HG02642 (cell line): ENCODE measurements at regions not wholly inside any gene's neighbourhood (a gene's known extent, or its start where the extent isn't known, plus 50 kb on each side); places are given as distances from the start of the nearest gene placed in this dataset.

ENCODE experiments used
- ATAC-seq: cut with Tn5 transposase; IDR thresholded peaks from one replicate; pipeline ENCODE4 v1.9.1; 2021; ENCODE audit warnings: mild to moderate bottlenecking; ENCODE audit not compliant: unreplicated experiment, poor library complexity

DNA sequence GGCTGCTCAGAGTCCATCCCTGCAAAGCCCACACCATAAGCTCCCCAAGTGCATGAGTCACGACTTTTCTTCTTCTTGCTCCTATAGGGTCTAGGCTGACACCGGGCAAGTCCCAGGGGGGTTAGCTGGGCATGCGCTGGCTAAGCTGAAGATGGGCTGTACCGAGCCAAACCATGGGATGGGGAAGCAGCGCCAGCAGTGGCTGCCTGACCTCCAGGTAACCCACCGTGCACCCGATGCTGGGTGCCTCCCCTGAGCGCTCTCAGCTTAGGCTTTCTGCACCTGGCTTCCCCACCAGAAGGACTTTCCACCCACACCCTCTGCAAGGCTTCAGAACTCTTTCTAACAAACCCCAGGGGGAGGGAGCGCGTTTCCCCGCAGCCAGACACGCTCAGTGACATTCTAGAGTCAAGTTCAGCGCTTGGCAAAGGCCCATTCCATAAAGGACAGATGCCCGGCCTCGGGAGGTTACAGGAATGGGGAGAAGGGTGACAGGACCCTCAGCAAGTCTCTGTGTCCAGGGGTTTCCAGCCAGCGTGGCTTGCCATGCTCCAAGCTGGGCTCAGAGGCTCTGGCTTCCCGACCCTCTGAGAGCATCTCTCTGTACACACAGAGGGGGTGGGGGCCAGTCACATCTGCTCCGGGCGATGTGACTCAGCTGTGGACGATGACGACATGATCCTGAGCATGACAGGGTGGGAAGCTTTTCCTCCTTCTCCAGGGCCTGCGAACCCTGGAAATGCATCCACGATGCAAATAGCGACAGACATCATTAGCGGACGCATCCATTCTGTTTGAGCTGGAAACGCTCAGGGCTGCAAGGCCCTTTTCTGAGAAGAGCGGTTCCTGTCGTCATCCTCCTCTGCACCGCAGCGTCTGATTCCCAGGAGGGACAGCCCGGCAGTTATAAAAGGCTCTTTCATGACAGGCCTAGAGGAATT, 107.8 kb downstream of the SIK1 start:
- no peak for ATAC-seq

DNA sequence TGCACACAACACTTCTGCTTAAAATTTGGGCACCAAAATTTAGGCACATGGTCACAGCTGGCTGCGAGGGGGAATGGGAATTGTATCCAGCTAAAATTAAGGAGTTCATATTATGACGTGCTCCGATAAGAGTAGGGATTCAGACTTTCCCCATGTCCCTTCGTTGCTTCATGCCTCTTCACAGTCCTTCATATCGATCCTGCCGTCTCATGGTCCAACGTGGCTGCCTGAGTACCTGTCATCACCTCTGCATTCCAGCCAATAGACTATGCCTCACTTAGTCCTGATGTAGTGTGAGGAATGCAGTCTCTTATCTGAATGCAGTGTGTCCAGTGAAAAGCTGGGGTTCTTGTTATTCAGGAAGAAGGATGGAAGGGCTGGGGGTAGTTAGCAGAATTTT, 108.6 kb downstream of the SIK1 start:
- no peak for ATAC-seq

- no peak for ATAC-seq
These were observed 109.0 kb downstream of the SIK1 start for GRCh38 chr21:43317959-43318358.

DNA sequence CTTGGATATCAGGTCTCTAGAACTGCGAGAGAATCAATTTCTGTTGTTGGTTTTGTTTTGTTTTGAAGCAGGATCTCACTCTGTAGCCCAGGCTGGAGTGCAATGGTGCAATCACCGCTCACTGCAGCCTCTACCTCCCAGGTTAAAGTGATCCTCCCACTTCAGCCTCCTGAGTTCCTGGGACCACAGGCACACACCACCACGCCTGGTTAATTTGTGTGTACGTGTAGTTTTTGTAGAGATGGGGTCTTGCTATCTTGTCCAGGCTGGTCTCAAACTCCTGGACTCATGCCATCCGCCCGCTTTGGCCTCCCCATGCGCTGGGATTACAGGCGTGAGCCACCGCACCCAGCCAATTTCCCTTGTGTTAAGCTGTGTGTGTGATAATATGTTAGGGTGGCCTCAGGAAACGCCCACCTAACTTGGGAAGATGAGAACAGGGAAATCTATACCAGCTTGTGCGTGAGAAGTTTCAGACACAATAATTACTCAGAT, 109.6 kb downstream of the SIK1 start:
- ATAC-seq, result no peak

DNA sequence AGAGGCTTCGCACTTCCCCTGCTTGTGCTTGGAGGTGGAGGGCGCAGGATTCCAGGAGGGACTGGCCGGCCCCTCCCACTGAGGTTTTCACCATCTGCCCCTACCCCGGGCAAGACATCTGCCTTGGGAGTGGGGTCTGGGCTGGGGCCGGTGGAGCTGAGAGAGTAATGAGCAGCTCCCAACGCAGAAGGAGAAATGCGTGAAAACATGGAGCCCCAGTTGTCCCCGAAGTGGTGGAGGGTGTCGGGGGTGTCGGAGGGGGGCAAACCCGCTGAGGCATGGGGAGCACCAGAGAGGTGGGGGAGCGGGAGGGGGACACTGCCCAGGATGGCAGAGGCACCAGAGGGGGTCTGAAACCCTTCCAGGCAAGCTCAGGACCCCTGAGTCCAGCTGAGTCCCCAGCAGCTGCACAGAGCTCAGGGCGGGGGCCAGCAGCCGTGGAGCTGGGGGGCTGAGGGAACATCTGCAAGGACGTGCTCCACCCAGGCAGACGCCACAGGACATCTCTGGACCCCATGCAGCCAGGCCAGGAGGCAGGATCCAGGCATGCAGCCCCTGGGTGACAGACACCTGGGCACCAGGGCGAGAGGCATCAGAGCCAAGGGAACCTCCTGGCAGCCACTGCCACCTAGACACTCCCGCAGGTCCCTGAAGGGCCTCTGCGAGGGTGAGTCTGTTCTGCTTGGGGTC, 110.6 kb downstream of the SIK1 start:
- no peak for ATAC-seq

GRCh38 chr21:43315244-43316137, 111.4 kb downstream of the SIK1 start:
- no peak for ATAC-seq

GRCh38 chr21:43313939-43314405, 113.0 kb downstream of the SIK1 start:
- no peak for ATAC-seq

- no peak for ATAC-seq
These were observed 113.6 kb downstream of the SIK1 start for GRCh38 chr21:43313221-43313938.

DNA sequence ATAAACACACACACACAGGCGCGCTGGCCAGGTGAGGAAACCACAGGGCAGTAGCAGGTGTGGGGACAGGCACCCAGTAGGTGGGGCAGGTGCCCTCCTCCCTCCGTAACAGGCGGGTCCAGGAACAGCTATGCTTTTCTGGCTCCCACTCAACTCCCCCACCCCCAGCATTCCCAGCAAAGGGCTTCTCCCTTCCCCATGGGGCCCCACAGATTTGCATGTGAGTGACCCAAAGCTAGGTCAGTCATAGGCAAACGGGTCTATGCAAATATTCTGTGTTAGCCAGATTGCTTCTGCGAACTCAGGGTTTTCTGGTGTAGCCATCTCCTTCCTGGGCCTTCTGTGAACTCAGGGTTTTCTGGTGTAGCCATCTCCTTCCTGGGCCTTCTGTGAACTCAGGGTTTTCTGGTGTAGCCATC, 114.2 kb downstream of the SIK1 start:
- ATAC-seq, result no peak

- ATAC-seq, result no peak
These were observed 114.9 kb downstream of the SIK1 start for GRCh38 chr21:43312011-43312410.

- no peak for ATAC-seq
These were observed 115.6 kb downstream of the SIK1 start for GRCh38 chr21:43311301-43311817.

GRCh38 chr21:43308815-43309283, 118.1 kb downstream of the SIK1 start:
- no peak for ATAC-seq

- ATAC-seq, result no peak
These were observed 118.7 kb downstream of the SIK1 start for GRCh38 chr21:43308101-43308814.

DNA sequence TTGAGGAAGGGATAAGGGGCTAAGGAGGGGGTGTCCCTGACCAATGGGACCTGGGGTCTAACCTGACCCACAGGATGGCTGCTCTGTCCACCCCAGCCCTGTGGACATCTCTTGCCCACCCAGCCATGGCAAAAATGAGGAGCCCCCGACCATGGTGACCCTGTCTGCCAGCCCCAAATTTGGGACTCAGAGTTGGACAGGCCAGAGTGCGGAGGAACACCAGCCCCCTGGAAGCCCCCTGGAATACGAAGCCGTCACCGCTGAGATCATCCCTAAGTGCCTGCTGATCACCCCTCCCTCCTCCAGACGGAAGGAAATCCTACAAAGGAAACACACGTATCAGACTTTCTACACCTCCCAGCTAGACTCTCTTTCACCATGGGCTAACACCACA, 119.3 kb downstream of the SIK1 start:
- no peak for ATAC-seq

- peak; percentile 66 for ATAC-seq
These were observed 119.8 kb downstream of the SIK1 start for GRCh38 chr21:43306911-43307676.

DNA sequence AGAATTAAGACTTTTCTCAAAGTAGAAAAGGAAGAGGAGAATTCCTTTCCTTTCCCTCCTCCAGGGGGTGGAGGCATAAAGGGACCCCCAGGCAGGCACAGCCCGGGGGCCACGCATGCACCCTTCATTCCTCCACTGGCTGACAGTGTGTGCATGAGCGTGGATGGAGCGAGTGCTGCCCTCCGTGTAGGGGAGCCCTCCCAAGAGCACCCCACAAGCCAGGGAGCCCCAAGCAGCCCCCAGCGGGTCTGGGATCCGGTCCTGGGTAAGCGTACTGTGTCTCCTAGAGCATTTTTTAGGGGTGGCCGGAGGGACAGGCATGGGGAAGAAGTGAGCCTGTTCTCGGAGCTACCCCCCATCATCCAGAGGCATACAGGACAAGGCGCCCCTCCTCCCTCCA, 120.5 kb downstream of the SIK1 start:
- ATAC-seq, result no peak

- ATAC-seq, result no peak
These were observed 121.1 kb downstream of the SIK1 start for GRCh38 chr21:43305811-43306311.

GRCh38 chr21:43305336-43305665, 121.6 kb downstream of the SIK1 start:
- no peak for ATAC-seq
